Psoas muscle (tissue), 7 donors: ENCODE measurements at regions not wholly inside any gene's neighbourhood (a gene's known extent, or its start where the extent isn't known, plus 50 kb on each side); places are given as distances from the start of the nearest gene placed in this dataset.

Experiments used
- ATAC-seq, 4 donors: fragments of 200-7000 bp; cut with Tn5 transposase; one replicate each; pipeline ENCODE4 v1.9.1; 2020; ENCODE audit warnings: moderate library complexity in 3 of 4, mild to moderate bottlenecking in 2 of 4
- DNase-seq, 2 donors: peaks; one replicate each; pipeline ENCODE4 v3.0.0-alpha.2; 2020
- H3K27ac ChIP-seq: fragments of 200-600 bp; one replicate; pipeline ENCODE4 v1.8.0; 2022
- H3K27me3 ChIP-seq, 3 donors: fragments of 200-600 bp in 1 of 3; one replicate each; pipeline versions ENCODE4 v1.6.1 to v1.8.0; 2013 to 2022; ENCODE audit warnings: low read length in 2 of 3, mild to moderate bottlenecking in 2 of 3, moderate library complexity in 1 of 3; ENCODE audit not compliant: insufficient read depth in 3 of 3
- H3K36me3 ChIP-seq, 2 donors: fragments of 200-600 bp in 1 of 2; one replicate each; pipeline versions ENCODE4 v1.6.1 to v1.8.0; 2013 to 2022; ENCODE audit warnings: low read depth in 1 of 2, mild to moderate bottlenecking in 1 of 2, moderate library complexity in 1 of 2; ENCODE audit not compliant: insufficient read depth in 1 of 2
- H3K4me1 ChIP-seq: fragments of 200-600 bp; one replicate; pipeline ENCODE4 v1.8.0; 2022
- H3K4me3 ChIP-seq: fragments of 200-600 bp; one replicate; pipeline ENCODE4 v1.8.0; 2022; ENCODE audit warnings: mild to moderate bottlenecking
- H3K9me3 ChIP-seq: fragments of 200-600 bp; one replicate; pipeline ENCODE4 v1.8.0; 2022
- CTCF ChIP-seq: fragments of 200-600 bp; IDR thresholded peaks from one replicate; pipeline ENCODE4 v1.8.0; 2022; ENCODE audit warnings: antibody characterized with exemption
- WGBS, 3 donors: extraction: QIAGEN DNeasy Blood & Tissue Kit; methylation state at CpG; one replicate each; pipeline versions ENCODE4 v1.1.6 to v1.1.7; 2013; 5-methylcytosine and 5-hydroxymethylcytosine counted together
- intact Hi-C, 2 donors: fragments of 100-400 bp; cut with DNase I; formaldehyde crosslinking; loops; one replicate each; pipeline versions ENCODE4 v1.11.0 to v1.14.2; 2022
- donor health status: healthy with polysubstance abuse.
- donor health status: DM: no; HTN: no; CAD: no; lungs with moderate emphysema.
- donor health status: Bipolar disorder and iron deficiency.
- donor health status: healthy.
- donor health status: DM: yes; HTN: yes; CAD: no.
- donor health status: DM: no; HTN: no; CAD: no.
- donor health status: DM: yes; HTN: yes; CAD: no.

DNA sequence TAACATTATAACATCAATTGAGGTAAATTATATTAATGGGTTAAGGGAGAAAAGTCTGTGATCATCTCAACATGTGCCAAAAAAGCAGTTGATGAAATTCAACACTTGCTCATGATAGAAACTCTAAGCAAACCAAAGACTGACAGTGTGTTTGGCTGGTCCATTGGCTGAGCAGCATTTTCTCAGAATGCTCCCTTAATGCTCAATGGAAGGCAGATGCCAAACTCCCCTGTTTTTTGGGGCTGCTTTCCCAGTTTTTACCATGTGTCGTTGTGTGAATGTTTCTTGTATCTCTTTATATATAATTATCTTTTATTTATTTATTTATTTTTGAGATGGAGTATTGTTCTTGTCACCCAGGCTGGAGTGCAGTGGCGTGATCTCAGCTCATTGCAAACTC is 114.7 kb downstream of the SEC23IP start:
- no peak overlapping the region for H3K4me3 ChIP-seq
- WGBS, 3 donors: 60 to 73% (median 67%) methylated on average over 2 of the region's 2 CpGs
- TF ChIP-seq CTCF: no peak
- no peaks in the 10 kb centered on the region for H3K4me1 ChIP-seq
- H3K9me3 ChIP-seq: no peaks in the 10 kb centered on the region
- no peak overlapping the region for H3K27ac ChIP-seq
- peaks cover 0 to 10% (median 2%) of the 10 kb centered on the region in 3 donors for H3K27me3 ChIP-seq
- DNase-seq: no peak
- ATAC-seq: no peak
- no peaks in the 10 kb centered on the region for H3K36me3 ChIP-seq
- intact Hi-C loops: no loop called here

GRCh38 chr10:120011359-120012130 is 119.0 kb downstream of the SEC23IP start:
- ATAC-seq (no peak), DNase-seq (peak in 1 of 2 donors; percentile 47)
- intact Hi-C loops: no loop called here
- no peak for TF ChIP-seq CTCF
- no peaks in the 10 kb centered on the region for H3K4me1 ChIP-seq
- H3K27me3 ChIP-seq: peaks cover 0 to 14% (median 2%) of the 10 kb centered on the region in 3 donors
- 18 to 35% (median 29%) methylated on average over 43 of the region's 43 CpGs for WGBS, 3 donors
- H3K27ac ChIP-seq: no peak overlapping the region
- H3K4me3 ChIP-seq: no peak overlapping the region
- no peaks in the 10 kb centered on the region for H3K9me3 ChIP-seq
- no peaks in the 10 kb centered on the region for H3K36me3 ChIP-seq

DNA sequence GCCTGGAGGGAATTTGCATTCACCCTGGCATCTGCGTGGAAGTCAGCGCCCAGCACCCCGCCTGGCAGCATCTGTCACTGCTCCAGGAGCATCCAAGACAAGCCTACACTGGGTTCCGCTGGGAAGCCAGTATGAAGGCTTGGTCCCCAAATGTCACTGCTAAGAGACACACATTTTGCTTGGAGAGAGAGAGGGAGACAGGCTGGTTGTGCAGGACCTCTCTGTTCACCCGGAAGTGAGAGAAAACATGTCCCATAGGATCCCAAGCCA is 119.5 kb downstream of the SEC23IP start:
- DNase-seq (no peak), ATAC-seq (no peak)
- Histone ChIP-seq H3K36me3 (no peaks in the 10 kb centered on the region), H3K4me1 (no peaks in the 10 kb centered on the region), H3K27ac (no peak overlapping the region), H3K9me3 (no peaks in the 10 kb centered on the region), H3K27me3 (peaks cover 0 to 14% (median 2%) of the 10 kb centered on the region in 3 donors), H3K4me3 (no peak overlapping the region)
- TF ChIP-seq CTCF: no peak
- intact Hi-C loops: no loop called here
- 49 to 70% (median 58%) methylated on average over 5 of the region's 5 CpGs for WGBS, 3 donors

DNA sequence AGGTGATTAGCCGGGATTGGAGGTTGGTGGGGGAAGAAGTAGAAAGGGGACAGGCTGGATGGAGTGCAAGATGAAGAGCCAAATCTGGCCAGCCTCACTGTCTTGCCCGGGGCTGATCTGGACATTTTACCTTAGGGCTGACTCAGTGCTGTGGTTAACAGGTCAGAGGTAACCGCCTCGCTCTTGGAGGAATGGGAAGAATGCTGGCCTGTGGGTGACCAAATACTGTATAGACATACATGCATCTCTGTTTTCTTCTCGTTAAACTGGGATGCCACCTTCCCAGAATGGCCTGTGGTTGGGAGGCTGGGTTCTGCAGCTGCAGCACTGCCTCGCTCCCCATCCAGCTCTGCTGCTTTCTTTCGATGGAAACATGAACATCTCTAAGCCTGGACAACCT is 120.0 kb downstream of the SEC23IP start:
- Histone ChIP-seq H3K27me3 (peaks cover 0 to 14% (median 2%) of the 10 kb centered on the region in 3 donors), H3K36me3 (no peaks in the 10 kb centered on the region), H3K9me3 (no peaks in the 10 kb centered on the region), H3K27ac (no peak overlapping the region), H3K4me3 (no peak overlapping the region), H3K4me1 (no peaks in the 10 kb centered on the region)
- intact Hi-C loops: no loop called here
- no peak for TF ChIP-seq CTCF
- DNase-seq (no peak), ATAC-seq (no peak)
- WGBS, 3 donors: 83 to 88% (median 85%) methylated on average over 7 of the region's 7 CpGs

- WGBS, 3 donors: 77 to 84% (median 81%) methylated on average over 3 of the region's 3 CpGs
- Histone ChIP-seq H3K27me3 (peaks cover 2 to 14% (median 5%) of the 10 kb centered on the region in 3 donors), H3K9me3 (no peaks in the 10 kb centered on the region), H3K27ac (no peak overlapping the region), H3K4me1 (no peaks in the 10 kb centered on the region), H3K4me3 (no peak overlapping the region), H3K36me3 (no peaks in the 10 kb centered on the region)
- intact Hi-C loops: no loop called here
- DNase-seq (no peak), ATAC-seq (no peak)
- no peak for TF ChIP-seq CTCF
Observed at GRCh38 chr10:120014031-120014430, 121.5 kb downstream of the SEC23IP start.
